Ovary (tissue), 7 donors: ENCODE measurements at regions not wholly inside any gene's neighbourhood (a gene's known extent, or its start where the extent isn't known, plus 50 kb on each side); places are given as distances from the start of the nearest gene placed in this dataset.

ENCODE experiments used
- DNase-seq, 5 donors: peaks; one replicate each; pipeline ENCODE4 v3.0.0-alpha.2; 2019 to 2020
- H3K27ac ChIP-seq, 2 donors: fragments of 200-600 bp; one replicate each; pipeline versions ENCODE4 v1.5.1 to v1.8.0; 2019 to 2022
- H3K27me3 ChIP-seq: fragments of 200-600 bp; one replicate; pipeline ENCODE4 v1.8.0; 2022
- H3K36me3 ChIP-seq: fragments of 200-600 bp; sonication (generic); one replicate; pipeline ENCODE4 v1.5.1; 2019
- H3K4me1 ChIP-seq: one replicate; pipeline ENCODE4 v1.8.1; 2013; ENCODE audit warnings: mild to moderate bottlenecking, moderate library complexity; ENCODE audit not compliant: insufficient read depth
- H3K4me3 ChIP-seq: fragments of 200-600 bp; sonication (generic); one replicate; pipeline ENCODE4 v1.5.1; 2017
- H3K9me3 ChIP-seq, 2 donors: fragments of 200-600 bp in 1 of 2; sonication (generic) in 1 of 2; one replicate each; pipeline versions ENCODE4 v1.5.1 to v1.8.1; 2013 to 2019; ENCODE audit warnings: mild to moderate bottlenecking in 1 of 2, moderate library complexity in 1 of 2
- CTCF ChIP-seq, 3 donors: fragments of 450-650 bp in 2 of 3; fragments of 200-600 bp in 1 of 3; IDR thresholded peaks; one replicate each; pipeline versions ENCODE4 v1.5.1 to v1.8.0; 2016 to 2022; ENCODE audit warnings: antibody characterized with exemption in 3 of 3, mild to moderate bottlenecking in 1 of 3
- EP300 ChIP-seq: sonication (generic); formaldehyde crosslinking; IDR thresholded peaks from one replicate; pipeline ENCODE4 v1.6.1; 2017; ENCODE audit warnings: antibody characterized with exemption
- POLR2A ChIP-seq: fragments of 450-650 bp; IDR thresholded peaks from one replicate; pipeline ENCODE4 v1.6.1; 2017; ENCODE audit warnings: antibody characterized with exemption, mild to moderate bottlenecking, moderate library complexity
- WGBS, 3 donors: extraction: QIAGEN DNeasy Blood & Tissue Kit in 1 of 3; methylation state at CpG; one replicate each; pipeline versions ENCODE4 v1.1.5 to v1.1.7; 2013 to 2017; 5-methylcytosine and 5-hydroxymethylcytosine counted together
- intact Hi-C, 4 donors: fragments of 100-400 bp; cut with DNase I; formaldehyde crosslinking; loops; one replicate each; pipeline versions ENCODE4 v1.11.0 to v1.15.1; 2022 to 2023
- donor health status: DM: no; HTN: no; CAD: no; lungs with moderate emphysema.
- donor health status: DM: no; HTN: no; CAD: no.
- donor health status: Bipolar disorder and iron deficiency.
- donor health status: DM: no; HTN: no; CAD: no.
- donor health status: DM: yes; HTN: yes; CAD: no.

GRCh38 chr5:61263561-61264272 is 68.3 kb upstream of the ZSWIM6 start:
- no peaks in the 10 kb centered on the region for H3K27me3 ChIP-seq
- intact Hi-C loops, result no loop called here
- H3K4me1 ChIP-seq, result no peaks in the 10 kb centered on the region
- no peak overlapping the region for H3K27ac ChIP-seq
- DNase-seq, result no peak
- H3K9me3 ChIP-seq, result no peaks in the 10 kb centered on the region
- WGBS, 3 donors, result 50 to 62% (median 61%) methylated on average over 11 of the region's 11 CpGs
- H3K4me3 ChIP-seq, result no peak overlapping the region
- H3K36me3 ChIP-seq, result no peaks in the 10 kb centered on the region
- TF ChIP-seq EP300, result no peak
- TF ChIP-seq CTCF (IDR thresholded peaks at IDR 0.05), result no peak
- no peak for TF ChIP-seq POLR2A

GRCh38 chr5:61264273-61264661 is 67.8 kb upstream of the ZSWIM6 start:
- no peak overlapping the region for H3K27ac ChIP-seq
- DNase-seq, result no peak
- no peaks in the 10 kb centered on the region for H3K4me1 ChIP-seq
- H3K36me3 ChIP-seq, result no peaks in the 10 kb centered on the region
- intact Hi-C loops, result no loop called here
- 74 to 79% (median 75%) methylated on average over 4 of the region's 4 CpGs for WGBS, 3 donors
- TF ChIP-seq CTCF (IDR thresholded peaks at IDR 0.05) (no peak), EP300 (no peak), POLR2A (no peak)
- H3K4me3 ChIP-seq, result no peak overlapping the region
- no peaks in the 10 kb centered on the region for H3K27me3 ChIP-seq
- no peaks in the 10 kb centered on the region for H3K9me3 ChIP-seq

GRCh38 chr5:61267116-61267515 is 64.9 kb upstream of the ZSWIM6 start:
- TF ChIP-seq CTCF (IDR thresholded peaks at IDR 0.05) (no peak), POLR2A (no peak), EP300 (no peak)

GRCh38 chr5:61268871-61269270 is 63.2 kb upstream of the ZSWIM6 start:
- H3K27ac ChIP-seq, result no peak overlapping the region
- H3K9me3 ChIP-seq, result no peaks in the 10 kb centered on the region
- no peaks in the 10 kb centered on the region for H3K36me3 ChIP-seq
- WGBS, 3 donors, result 35 to 45% (median 43%) methylated on average over 2 of the region's 2 CpGs
- intact Hi-C loops, result no loop called here
- H3K4me3 ChIP-seq, result no peak overlapping the region
- no peaks in the 10 kb centered on the region for H3K27me3 ChIP-seq
- TF ChIP-seq POLR2A, result no peak
- TF ChIP-seq EP300, result no peak
- TF ChIP-seq CTCF (IDR thresholded peaks at IDR 0.05), result no peak
- peaks cover under 1% of the 10 kb centered on the region for H3K4me1 ChIP-seq
- DNase-seq, result no peak

More at GRCh38 chr5:61267116-61267515, 64.9 kb upstream of the ZSWIM6 start:
- WGBS, 3 donors, result 78 to 79% (median 79%) methylated on average over 4 of the region's 4 CpGs
- no peak for DNase-seq
- H3K4me1 ChIP-seq, result no peaks in the 10 kb centered on the region
- H3K4me3 ChIP-seq, result no peak overlapping the region
- no peak overlapping the region for H3K27ac ChIP-seq
- no peaks in the 10 kb centered on the region for H3K9me3 ChIP-seq
- H3K36me3 ChIP-seq, result no peaks in the 10 kb centered on the region
- intact Hi-C loops, result no loop called here
- no peaks in the 10 kb centered on the region for H3K27me3 ChIP-seq
